ENCODE measurements at regions not wholly inside any gene's neighbourhood (a gene's known extent, or its start where the extent isn't known, plus 50 kb on each side); places are given as distances from the start of the nearest gene placed in this dataset.
"Not testable (repeated sequence)": the region's sequence is repeated elsewhere in the genome, so short reads cannot be mapped to it uniquely, and the experiment has no call there.

- not testable (repeated sequence) for DNase-seq
Observed at GRCh38 chrX:124181515-124181914, 150.9 kb upstream of the TEX13D start.

GRCh38 chrX:124190440-124190839 is 142.0 kb upstream of the TEX13D start:
- DNase-seq = no peak

GRCh38 chrX:124194199-124194598 is 138.3 kb upstream of the TEX13D start:
- DNase-seq = no peak

GRCh38 chrX:124194901-124195300 is 137.6 kb upstream of the TEX13D start:
- no peak for DNase-seq

GRCh38 chrX:124203311-124203710 is 129.1 kb upstream of the TEX13D start:
- DNase-seq = no peak

- DNase-seq = no peak
Observed at GRCh38 chrX:124208660-124209059, 123.8 kb upstream of the TEX13D start.

- no peak for DNase-seq
Observed at GRCh38 chrX:124209792-124210576, 122.5 kb upstream of the TEX13D start.

GRCh38 chrX:124211312-124211942 is 121.0 kb upstream of the TEX13D start:
- peak; percentile 72 for DNase-seq

- no peak for DNase-seq
Observed at GRCh38 chrX:124212622-124213021, 119.8 kb upstream of the TEX13D start.

GRCh38 chrX:124215786-124216185 is 116.7 kb upstream of the TEX13D start:
- DNase-seq = no peak

GRCh38 chrX:124216396-124217115 is 115.9 kb upstream of the TEX13D start:
- peak; percentile 56 for DNase-seq

- DNase-seq = peak; percentile 74
Observed at GRCh38 chrX:124217304-124218251, 114.9 kb upstream of the TEX13D start.

GRCh38 chrX:124223524-124223923 is 108.9 kb upstream of the TEX13D start:
- DNase-seq = no peak

- no peak for DNase-seq
Observed at GRCh38 chrX:124224528-124224927, 107.9 kb upstream of the TEX13D start.

GRCh38 chrX:124226129-124226528 is 106.3 kb upstream of the TEX13D start:
- no peak for DNase-seq

GRCh38 chrX:124228849-124229248 is 103.6 kb upstream of the TEX13D start:
- no peak for DNase-seq

GRCh38 chrX:124229374-124229773 is 103.1 kb upstream of the TEX13D start:
- peak; percentile 47 for DNase-seq

GRCh38 chrX:124230655-124231450 is 101.6 kb upstream of the TEX13D start:
- no peak for DNase-seq

- DNase-seq = no peak
Observed at GRCh38 chrX:124231451-124231759, 101.1 kb upstream of the TEX13D start.

GRCh38 chrX:124232523-124233201 is 99.8 kb upstream of the TEX13D start:
- no peak for DNase-seq

- no peak for DNase-seq
Observed at GRCh38 chrX:124234348-124234747, 98.1 kb upstream of the TEX13D start.

All from NCI-H146 (cell line).